Gastrocnemius medialis (tissue), 4 donors: ENCODE measurements at regions not wholly inside any gene's neighbourhood (a gene's known extent, or its start where the extent isn't known, plus 50 kb on each side); places are given as distances from the start of the nearest gene placed in this dataset.

Experiments
- CTCF ChIP-seq, 5 experiments: fragments of 450-650 bp in 3 of 5; fragments of 200-600 bp in 2 of 5; sonication (generic) in 2 of 5; IDR thresholded peaks in 4 of 5; conservative IDR thresholded peaks in 1 of 5; 1 replicate in 4 of 5; 2 replicates in 1 of 5; pipeline ENCODE4 v1.5.1; 2016 to 2019; ENCODE audit warnings: antibody characterized with exemption in 5 of 5, mild to moderate bottlenecking in 3 of 5, moderate library complexity in 3 of 5
- POLR2A ChIP-seq, 2 donors: fragments of 450-650 bp; IDR thresholded peaks; one replicate each; pipeline ENCODE4 v1.6.1; 2017; ENCODE audit warnings: antibody characterized with exemption in 2 of 2, mild to moderate bottlenecking in 2 of 2, moderate library complexity in 2 of 2

GRCh38 chr14:53494587-53494986, 341.5 kb upstream of the DDHD1 start:
- TF ChIP-seq CTCF (IDR thresholded peaks at IDR 0.05 in 4 of 5, conservative IDR thresholded peaks at IDR 0.05 in 1 of 5) = no peak
- TF ChIP-seq POLR2A (IDR thresholded peaks at IDR 0.05) = no peak
